HG02840 (cell line): ENCODE measurements at regions not wholly inside any gene's neighbourhood (a gene's known extent, or its start where the extent isn't known, plus 50 kb on each side); places are given as distances from the start of the nearest gene placed in this dataset.

Experiments
- ATAC-seq: cut with Tn5 transposase; IDR thresholded peaks from one replicate; pipeline ENCODE4 v1.9.1; 2021; ENCODE audit warnings: mild to moderate bottlenecking, moderate library complexity, moderate number of reproducible peaks; ENCODE audit not compliant: unreplicated experiment, low FRiP score

- ATAC-seq = no peak
These were observed 257.5 kb upstream of the FAT3 start for GRCh38 chr11:91967026-91967690.

DNA sequence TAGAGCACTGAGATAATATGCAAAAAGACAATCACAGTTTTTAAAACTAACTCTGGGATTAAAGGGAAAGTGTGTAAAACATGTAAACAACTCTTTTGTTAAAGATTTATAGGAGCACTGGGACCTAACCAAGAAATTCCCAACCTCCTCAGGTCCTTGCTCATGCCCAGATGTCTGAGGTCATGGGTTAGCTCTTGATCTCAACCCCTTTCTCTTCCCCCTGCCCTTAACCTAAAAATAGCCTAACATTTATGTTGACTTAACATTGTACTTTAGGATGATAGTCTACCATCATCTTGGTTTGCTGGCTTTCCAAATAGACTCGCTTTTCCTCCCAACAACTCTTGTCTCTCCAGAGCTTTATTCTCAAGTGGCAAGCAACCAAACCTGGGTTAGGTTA, 258.2 kb upstream of the FAT3 start:
- ATAC-seq = no peak

- ATAC-seq = no peak
These were observed 263.8 kb upstream of the FAT3 start for GRCh38 chr11:91960770-91961169.

DNA sequence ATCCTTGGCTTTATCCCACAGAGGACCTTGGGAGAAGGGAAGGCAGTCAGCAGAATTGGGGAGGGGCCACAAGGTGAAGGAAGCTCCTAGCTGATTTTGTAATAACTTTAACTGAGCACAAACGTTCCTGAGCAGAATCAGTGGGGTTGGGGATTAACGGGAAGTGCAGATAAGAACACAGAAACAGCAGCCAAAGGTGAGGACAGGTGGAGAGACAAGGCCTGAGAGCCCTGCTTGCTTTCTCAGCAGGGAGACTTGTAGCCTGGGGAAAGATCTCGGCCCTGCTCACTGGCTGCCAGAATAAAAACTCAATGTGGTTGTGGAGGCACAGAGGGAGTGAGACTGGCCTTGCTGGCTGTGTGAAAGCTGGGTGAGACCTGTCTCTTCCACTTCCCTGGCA, 265.2 kb upstream of the FAT3 start:
- ATAC-seq = no peak

GRCh38 chr11:91956711-91957110, 267.9 kb upstream of the FAT3 start:
- ATAC-seq = no peak

- ATAC-seq = no peak
These were observed 269.4 kb upstream of the FAT3 start for GRCh38 chr11:91955206-91955605.

GRCh38 chr11:91952056-91952455, 272.6 kb upstream of the FAT3 start:
- ATAC-seq = no peak

GRCh38 chr11:91947215-91947820, 277.3 kb upstream of the FAT3 start:
- ATAC-seq = no peak

- no peak for ATAC-seq
These were observed 278.1 kb upstream of the FAT3 start for GRCh38 chr11:91946397-91946951.

DNA sequence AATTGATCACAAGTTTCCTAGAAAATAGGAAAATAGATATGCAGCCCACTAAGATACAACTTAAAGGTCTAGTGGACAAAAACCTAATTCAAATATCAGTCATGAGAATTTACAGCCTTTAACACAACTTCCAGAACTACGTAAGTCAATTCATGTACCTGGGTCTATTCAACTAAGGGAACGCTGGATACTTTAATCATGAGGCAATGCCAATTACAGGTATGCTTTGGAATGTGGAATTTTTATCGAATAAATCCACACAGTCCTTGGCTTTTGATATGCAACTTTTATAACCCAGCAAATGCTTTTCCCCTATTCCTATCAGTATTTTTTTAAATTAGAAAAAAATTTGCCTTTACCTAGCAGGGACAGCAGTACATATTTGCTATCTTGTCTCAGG, 289.5 kb upstream of the FAT3 start:
- no peak for ATAC-seq

DNA sequence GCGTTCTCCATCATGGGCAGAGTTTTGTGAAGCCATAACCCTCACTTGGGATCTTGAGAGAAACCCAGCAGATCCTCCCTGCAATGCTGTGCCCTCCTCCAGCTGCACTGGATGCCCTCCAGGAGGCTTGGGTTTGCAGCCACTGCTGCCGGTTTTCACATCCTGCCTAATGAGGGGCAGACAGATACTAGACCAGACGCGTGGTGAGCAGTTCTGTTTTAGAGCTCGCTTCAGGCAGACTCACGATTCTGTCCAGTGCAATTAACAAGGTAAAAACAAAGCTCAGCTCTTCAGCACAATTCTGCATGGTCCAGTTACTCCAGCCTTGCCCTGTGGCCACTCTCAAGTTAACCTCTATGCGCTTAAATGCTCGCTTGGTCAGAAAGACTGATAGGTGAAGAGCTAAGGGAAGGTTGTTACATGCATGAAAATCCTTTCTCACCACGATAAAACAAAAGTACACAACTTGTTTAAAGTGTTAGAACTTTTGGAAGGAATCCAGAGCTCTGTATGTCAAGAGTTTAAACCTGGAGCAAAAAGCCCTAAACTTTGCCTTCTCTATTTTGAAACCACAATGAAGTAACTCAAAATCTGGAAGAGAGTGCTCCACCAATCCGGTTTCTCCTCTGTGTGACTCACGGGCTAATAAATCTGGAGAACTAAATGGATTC, 292.3 kb upstream of the FAT3 start:
- ATAC-seq = no peak

GRCh38 chr11:91927448-91927847, 297.2 kb upstream of the FAT3 start:
- ATAC-seq = no peak

DNA sequence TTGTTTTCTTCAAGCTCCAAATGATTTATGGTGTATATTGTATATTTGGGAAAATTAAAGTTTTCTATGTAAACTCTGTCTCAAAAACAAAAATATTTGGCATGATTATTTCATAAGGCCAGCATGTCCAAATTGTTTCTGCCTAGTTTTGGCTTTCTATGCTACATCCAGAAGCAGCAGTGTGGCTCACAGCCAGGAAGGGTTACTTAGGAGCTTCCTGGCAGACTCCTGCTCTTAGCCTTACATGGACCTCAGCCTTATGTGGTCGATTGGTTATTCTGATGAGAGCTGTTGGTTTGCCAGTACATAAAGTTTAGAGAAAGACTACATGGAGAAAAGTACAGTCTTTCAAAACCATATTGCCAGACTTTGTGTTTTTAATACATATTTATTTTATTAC, 297.7 kb upstream of the FAT3 start:
- ATAC-seq = no peak

DNA sequence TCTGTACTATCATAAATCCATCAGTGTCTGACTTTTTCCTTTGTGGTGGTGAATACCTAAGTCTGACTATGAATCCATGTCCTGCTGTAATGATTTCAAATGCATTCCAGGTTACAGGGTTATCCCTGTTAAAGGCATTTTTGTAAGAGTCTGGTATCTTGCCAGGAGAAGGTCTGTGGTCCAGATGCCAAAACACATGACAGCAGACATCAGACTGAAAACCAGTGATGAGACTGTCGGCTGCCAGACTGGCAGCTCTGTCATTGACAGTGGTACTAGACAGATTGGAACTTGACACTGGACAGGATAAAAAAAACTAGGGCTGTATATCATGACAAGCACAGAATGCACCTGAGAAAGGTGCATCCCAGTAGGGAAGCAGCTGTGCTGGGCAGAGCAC, 301.8 kb upstream of the FAT3 start:
- ATAC-seq = no peak

DNA sequence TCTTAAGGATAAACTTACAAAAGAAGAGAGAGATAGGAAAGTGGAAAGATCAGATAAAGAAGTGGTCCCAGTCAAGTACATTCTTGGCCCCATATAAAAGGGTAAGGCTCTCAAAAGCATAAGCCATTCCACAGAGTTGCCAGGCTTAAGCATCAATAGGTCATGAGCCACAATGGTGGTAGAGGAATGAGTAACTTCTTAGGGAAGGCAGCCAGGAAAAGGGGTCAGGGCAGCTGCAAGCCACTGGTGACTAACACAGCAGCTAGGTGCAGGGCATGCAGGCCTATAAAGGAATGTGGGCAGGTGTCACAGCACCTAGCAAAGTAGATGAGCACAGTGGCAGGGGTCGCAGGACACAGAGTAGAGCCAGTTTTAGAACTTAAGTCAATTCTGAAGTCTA, 302.6 kb upstream of the FAT3 start:
- ATAC-seq = no peak

DNA sequence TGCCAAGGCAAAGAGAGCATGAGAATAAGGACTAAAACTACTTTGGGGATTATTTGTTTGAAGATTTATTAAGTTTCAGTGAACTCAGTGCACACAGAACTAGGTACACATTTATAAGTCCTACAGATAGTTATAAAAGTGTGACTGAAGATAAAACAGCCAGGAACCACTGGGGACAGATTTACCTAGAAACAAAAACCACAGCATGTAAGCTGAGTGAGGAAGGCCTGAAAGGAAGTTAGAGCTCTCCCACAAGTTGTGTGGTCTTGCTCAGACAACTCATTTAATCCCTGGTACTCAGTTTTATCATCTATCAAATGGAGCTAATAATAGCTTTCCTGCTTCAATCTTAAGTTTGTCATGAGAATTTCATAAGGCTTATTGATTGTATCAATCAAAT, 311.2 kb upstream of the FAT3 start:
- ATAC-seq = no peak

DNA sequence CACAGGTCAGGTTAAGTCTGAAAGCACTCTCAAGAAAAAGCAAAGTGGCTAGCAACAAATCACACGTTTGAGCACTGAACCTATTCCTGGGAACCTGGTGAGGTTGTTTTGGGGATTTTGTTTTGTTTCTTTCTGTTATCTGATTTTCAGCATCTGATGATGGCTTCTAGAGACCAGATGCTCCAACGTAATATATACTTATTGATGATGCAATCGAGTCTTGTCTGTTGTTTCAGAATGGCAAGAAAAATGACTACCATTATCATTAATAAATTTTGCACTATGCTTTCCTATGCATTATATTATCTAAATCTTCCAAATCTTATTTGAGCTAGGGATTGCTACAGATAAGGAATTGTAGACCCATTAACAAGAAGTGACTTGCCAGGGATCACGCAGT, 312.3 kb upstream of the FAT3 start:
- ATAC-seq = no peak

DNA sequence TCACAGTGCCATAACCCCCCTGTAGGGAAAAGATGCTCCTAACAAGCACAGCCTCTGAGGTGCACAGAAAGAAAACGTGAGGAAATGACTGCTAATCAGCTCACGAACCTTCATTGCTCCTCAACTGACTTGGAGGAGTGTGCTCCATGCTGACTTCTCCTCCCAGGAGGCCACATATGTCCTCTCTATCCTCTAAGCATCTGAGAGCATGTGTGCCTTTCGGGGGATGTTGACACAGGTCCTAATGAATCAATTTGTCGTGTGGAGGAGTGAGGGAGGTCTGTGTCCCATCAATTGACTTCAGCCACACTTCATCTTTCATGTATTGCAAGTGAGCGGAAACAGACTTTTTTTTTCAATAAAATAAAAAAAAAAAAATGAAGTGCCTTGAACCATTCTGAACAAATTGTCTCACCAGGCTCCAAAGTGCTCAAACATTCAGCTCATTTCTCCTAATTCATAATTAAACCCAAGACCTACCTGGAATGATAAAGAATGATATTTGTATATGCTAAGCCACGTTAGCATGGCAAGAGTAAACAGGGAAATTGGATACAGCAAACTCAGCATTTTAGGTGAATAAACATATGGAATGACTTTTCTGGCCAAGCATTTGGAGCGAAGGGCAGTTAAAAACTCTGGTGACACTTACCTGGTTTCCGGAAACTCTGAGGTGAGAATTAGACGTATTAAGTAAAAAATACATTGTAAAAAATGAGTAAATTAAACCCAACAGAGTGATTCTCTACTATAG, 317.6 kb upstream of the FAT3 start:
- no peak for ATAC-seq

DNA sequence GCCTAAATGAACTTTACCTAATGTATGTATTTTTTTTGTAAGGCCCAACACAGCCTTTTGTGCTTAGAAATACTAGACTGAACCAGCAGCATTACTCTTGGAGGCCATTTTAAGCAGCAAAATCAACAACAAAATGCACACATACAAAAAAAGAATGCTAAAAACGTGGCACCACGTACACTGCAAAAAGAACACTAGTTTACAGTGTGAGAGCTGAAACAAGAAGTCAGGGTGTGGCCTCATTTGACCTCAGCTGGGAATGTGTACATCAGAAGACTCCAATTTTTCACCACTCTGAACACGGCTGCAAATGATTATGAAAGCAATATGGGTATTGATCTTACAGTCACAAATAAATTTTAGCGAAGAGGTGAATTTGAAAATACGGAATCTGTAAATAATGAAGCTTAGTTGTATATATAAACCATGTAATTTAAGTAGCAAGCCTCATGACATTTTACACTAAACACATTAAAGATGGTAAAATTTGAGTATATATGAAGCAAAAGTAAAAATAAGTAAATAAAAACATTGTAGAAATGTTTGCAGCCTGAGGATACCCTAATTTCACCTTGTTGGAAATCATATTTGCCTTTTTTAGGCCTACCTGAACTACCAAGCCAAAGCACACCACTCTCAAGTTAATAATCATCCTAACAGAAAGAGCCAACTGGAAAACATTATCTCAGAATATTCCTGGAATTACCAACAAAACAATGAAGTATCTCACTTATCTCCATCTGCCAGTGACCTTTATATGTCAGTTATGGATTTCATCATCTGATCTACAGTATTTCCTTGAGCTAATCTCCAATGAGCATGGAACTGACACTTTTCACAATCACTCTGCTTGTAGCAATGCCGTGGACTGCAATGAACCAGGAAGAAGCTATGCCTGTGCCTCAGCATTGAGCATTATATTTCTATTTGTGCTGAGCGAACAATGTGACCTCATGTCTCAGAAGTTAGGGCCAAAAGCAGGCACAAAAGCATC, 319.5 kb upstream of the FAT3 start:
- no peak for ATAC-seq

- ATAC-seq = no peak
These were observed 322.3 kb upstream of the FAT3 start for GRCh38 chr11:91902312-91902711.
